AG09319 (cell line): ENCODE measurements at regions not wholly inside any gene's neighbourhood (a gene's known extent, or its start where the extent isn't known, plus 50 kb on each side); places are given as distances from the start of the nearest gene placed in this dataset.
"Not testable (repeated sequence)": the region's sequence is repeated elsewhere in the genome, so short reads cannot be mapped to it uniquely, and the experiment has no call there.

Source experiments
- DNase-seq: peaks from one replicate; pipeline ENCODE4 v3.0.0-alpha.2; 2010; ENCODE audit warnings: low read depth; ENCODE audit errors: extremely low read depth
- TF ChIP-seq, protein P1 (sequence below): IDR thresholded peaks from 2 replicates; pipeline ENCODE4 v1.5.1; 2011; ENCODE audit warnings: low read depth, mild to moderate bottlenecking, inconsistent platforms, low read length, moderate library complexity

DNA sequence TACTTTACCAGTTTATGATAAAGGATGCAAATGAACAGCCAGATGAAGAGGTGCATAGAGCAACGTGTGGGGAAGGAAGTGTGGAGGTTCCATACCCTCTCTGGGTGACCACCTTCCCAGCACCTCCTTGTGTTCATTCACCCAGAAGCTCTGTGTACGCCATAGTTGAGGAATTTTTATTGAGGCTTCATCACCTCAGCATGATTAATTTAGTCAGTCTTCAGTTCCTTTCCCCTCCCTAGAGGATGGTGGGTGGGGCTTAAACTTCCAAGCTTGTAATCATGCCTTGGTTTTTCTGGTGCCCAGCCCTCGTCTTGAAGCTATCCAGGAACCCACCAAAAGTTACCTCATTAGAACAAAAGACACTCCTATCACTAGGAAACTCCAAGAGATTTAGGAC is 162.7 kb downstream of the PLCE1 start:
- DNase-seq = no peak
- TF ChIP-seq, protein P1, sequence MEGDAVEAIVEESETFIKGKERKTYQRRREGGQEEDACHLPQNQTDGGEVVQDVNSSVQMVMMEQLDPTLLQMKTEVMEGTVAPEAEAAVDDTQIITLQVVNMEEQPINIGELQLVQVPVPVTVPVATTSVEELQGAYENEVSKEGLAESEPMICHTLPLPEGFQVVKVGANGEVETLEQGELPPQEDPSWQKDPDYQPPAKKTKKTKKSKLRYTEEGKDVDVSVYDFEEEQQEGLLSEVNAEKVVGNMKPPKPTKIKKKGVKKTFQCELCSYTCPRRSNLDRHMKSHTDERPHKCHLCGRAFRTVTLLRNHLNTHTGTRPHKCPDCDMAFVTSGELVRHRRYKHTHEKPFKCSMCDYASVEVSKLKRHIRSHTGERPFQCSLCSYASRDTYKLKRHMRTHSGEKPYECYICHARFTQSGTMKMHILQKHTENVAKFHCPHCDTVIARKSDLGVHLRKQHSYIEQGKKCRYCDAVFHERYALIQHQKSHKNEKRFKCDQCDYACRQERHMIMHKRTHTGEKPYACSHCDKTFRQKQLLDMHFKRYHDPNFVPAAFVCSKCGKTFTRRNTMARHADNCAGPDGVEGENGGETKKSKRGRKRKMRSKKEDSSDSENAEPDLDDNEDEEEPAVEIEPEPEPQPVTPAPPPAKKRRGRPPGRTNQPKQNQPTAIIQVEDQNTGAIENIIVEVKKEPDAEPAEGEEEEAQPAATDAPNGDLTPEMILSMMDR = no peak

DNA sequence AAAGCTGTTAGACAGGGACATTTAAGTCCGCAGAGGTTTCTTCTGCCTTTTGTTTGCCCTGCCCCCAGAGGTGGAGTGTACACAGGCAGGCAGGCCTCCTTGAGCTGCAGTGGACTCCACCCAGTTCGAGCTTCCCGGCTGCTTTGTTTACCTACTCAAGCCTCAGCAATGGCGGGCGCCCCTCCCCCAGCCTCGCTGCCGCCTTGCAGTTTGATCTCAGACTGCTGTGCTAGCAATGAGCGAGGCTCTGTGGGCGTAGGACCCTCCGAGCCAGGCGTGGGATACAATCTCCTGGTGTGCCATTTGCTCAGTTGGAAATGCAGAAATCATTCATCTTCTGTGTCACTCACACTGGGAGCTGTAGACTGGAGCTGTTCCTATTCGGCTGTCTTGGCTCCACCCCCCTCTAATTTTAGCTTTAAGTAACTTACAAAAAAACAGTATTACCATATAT is 171.5 kb downstream of the PLCE1 start:
- DNase-seq = not testable (repeated sequence)

DNA sequence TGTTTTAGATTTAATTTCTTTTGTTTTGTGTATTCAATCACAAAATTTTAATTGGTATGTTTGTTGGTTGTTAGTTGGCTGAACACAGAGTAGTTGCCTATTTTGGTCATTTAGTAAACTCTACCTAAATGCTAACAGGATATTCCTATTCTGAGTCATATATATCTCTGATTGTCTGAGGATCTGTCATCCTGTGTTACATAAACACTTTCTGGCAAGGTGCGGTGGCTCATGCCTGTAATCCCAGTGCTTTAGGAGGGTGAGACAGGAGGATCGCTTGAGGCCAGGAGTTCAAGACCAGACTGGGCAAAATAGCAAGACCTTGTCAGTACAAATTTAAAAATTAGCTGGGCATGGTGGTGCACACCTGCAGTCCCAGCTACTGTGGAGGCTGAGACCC is 178.6 kb downstream of the PLCE1 start:
- TF ChIP-seq, protein P1 = no peak
- DNase-seq = no peak

DNA sequence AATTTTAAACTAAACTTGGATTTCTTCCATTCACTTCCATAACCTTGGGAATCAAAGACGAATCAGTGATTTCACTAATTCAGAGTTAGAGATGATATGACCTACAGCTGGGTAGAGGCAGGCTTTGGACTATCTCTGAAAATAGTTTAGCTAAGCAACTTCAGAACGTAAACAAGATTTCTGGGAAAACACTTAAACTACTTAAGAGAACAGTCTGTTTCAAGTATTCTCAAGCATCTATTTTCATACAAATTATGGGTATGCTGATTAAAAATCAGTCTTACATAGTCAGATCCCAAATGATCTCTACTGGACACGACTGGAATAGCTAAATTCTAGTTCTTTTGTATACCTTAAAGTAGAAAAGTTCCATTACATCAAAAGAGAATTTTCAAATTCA is 179.9 kb downstream of the PLCE1 start:
- DNase-seq = no peak
- TF ChIP-seq, protein P1 = no peak

DNA sequence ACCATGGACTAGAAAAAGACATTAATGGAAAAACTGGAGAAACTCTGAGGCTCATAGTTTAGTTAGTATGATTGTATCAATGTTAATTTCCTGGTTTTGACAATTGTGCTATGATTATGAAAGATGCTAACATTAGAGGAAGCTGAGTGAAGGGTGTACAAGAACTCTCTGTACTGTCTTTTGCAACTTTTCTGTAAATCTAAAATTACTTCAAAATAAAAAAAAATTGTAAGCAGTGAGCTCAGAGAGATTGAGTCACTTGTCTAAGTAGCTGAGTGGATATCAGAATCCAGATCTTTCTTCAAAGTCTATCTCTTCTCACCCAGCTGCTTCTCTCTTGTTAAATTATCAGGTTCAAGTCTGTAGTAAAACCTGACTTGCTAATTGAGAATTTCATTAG is 181.1 kb downstream of the PLCE1 start:
- TF ChIP-seq, protein P1 = no peak
- DNase-seq = no peak

DNA sequence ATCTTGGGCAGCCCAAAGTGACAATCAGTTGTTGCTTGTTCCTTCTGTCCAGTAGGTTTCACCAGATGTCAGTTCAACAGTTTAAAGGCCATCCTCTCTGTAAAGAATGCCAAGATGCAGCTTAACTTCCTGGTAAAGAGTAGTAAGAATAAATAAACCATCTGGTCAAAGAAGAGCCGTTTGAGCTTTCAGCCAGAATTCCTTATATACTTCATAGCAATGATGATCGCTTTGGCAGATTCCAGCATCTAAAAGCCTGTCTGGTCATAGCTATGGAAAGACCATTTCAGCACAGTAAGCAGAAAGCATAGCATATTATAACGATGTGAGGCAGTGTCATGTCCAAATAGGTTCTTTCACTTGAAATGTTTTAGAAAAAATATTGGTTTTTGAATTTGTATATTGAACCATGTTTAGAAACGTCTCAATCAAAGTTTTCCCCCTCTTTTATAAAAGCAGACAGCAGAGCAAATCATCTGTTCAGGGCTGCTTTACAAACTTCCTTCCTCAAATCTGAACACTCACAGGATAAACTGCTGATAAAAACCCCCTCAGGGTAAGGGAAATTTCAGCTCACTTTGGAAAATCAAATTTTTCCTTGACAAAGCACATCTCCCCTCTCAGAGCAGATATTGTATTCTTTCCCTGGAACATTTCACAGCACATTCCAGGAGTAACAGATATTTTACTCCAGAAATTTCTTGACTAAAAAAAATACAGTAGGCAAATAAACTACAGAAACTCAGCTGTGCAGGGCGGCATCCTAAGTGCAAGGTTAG is 184.1 kb downstream of the NOC3L start:
- DNase-seq = no peak

DNA sequence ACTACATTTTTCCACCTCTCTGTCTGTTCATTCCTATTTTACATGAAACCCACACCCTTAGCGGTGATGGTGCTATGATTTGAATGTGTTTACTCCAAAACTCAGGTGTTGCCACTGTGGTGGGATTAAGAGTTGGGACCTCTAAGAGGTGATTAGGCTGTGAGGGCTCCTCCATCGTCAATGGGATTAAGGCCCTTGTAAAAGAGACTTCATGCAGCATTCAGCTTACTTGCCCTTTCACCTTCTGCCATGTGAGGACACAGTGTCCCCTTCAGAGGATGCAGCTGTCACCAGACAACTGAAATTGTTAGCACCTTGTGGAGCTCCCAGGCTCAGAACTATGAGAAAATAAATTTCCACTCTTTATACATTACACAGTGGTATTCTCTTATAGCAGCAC is 182.2 kb downstream of the NOC3L start:
- TF ChIP-seq, protein P1 = no peak
- DNase-seq = no peak

More for the DNA sequence above, 184.1 kb downstream of the NOC3L start:
- TF ChIP-seq, protein P1 = no peak

DNA sequence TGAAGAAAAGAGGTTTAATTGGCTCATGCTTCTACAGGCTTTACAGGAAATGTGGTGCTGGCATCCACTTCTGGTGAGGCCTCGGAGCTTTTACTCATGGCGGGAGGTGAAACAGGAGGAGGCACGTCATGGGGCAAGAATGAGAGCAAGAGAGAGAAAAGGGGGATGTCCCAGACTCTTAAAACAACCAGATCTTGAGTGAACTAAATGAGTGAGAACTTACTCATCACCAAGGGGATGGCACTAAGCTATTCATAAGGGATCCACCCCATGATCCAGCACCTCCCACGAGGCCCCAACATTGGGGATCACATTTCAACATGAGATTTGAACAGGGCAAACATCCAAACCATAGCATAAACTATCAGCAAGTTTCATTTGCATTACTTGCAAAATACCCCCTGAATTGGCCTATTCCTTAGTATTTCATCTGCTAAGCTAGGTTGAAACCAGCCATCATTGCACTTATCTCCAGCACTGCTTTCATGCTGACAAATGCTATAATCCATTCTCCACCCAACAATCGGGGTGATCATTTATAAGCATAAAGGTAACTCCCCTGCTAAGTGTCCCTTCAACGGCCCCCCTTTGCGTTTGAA is 179.0 kb downstream of the NOC3L start:
- peak; percentile 88 for DNase-seq
- TF ChIP-seq, protein P1 = no peak
